Activated B cell treated with CpG ODN at 0.5 μM for 24 hours (primary cell): ENCODE measurements at regions not wholly inside any gene's neighbourhood (a gene's known extent, or its start where the extent isn't known, plus 50 kb on each side); places are given as distances from the start of the nearest gene placed in this dataset.

Experiments used
- ATAC-seq: fragments of 200-7000 bp; cut with Tn5 transposase; one replicate; pipeline ENCODE4 v1.10.0; 2021; ENCODE audit warnings: low read depth, mild to moderate bottlenecking, moderate library complexity
- CTCF ChIA-PET: fragments of 350-600 bp; sonication (Branson Sonifier 250); formaldehyde crosslinking; loops from one replicate; lab custom pipeline; 2021; ENCODE audit warnings: antibody characterized with exemption; lab: Charles Lee
- POLR2A ChIA-PET: fragments of 350-600 bp; sonication (Branson Sonifier 250); formaldehyde crosslinking; loops from one replicate; lab custom pipeline; 2021; ENCODE audit warnings: antibody characterized with exemption; lab: Charles Lee
- DNase-seq: peaks from one replicate; pipeline ENCODE4 v3.0.0; 2022
- H3K27ac Mint-ChIP-seq: one replicate; pipeline ENCODE4 v1.8.0; 2020; ENCODE audit warnings: mixed read lengths
- H3K27me3 Mint-ChIP-seq: one replicate; pipeline ENCODE4 v1.8.0; 2021; ENCODE audit warnings: mixed read lengths
- H3K36me3 Mint-ChIP-seq: one replicate; pipeline ENCODE4 v1.8.0; 2021; ENCODE audit warnings: low read depth, mixed read lengths
- H3K4me1 Mint-ChIP-seq: one replicate; pipeline ENCODE4 v1.8.0; 2021; ENCODE audit warnings: mixed read lengths
- H3K4me3 Mint-ChIP-seq: one replicate; pipeline ENCODE4 v1.8.0; 2020; ENCODE audit warnings: mild to moderate bottlenecking, mixed read lengths
- H3K9me3 Mint-ChIP-seq: one replicate; pipeline ENCODE4 v1.8.0; 2020; ENCODE audit warnings: mixed read lengths
- CTCF ChIP-seq: fragments of 200-600 bp; IDR thresholded peaks from one replicate; pipeline ENCODE4 v1.8.0; 2022; ENCODE audit warnings: antibody characterized with exemption, mild to moderate bottlenecking
- intact Hi-C: fragments of 100-400 bp; cut with micrococcal nuclease; formaldehyde crosslinking; loops from one replicate; pipeline ENCODE4 v1.15.1; 2024

DNA sequence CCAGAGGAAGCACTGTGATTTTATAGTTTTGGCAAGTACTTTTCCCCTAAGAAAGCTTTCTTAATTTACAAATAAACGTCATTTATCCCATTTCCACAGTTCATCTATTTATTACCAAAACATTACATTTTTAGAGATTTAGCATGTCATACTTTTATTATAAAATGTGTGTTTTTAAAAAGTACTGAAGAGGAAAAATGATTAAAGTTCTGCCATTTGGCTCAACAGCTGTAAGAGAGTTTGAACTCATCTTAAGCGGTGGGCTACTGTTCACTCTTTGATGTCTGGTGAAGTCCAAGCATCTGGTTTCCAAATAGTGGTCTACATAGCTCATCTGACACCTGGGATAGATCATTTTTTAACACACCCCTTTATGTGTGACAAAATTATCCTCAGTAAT is 51.3 kb upstream of the TANC1 start:
- no peak for TF ChIP-seq CTCF
- ATAC-seq (no peak), DNase-seq (no peak)
- Mint-ChIP-seq H3K4me3 (no peak overlapping the region), H3K4me1 (no peaks in the 10 kb centered on the region), H3K27ac (no peak overlapping the region), H3K27me3 (no peaks in the 10 kb centered on the region), H3K36me3 (no peaks in the 10 kb centered on the region), H3K9me3 (no peaks in the 10 kb centered on the region)
- intact Hi-C loops, result no loop called here
- POLR2A ChIA-PET, result no interaction called here
- CTCF ChIA-PET, result no interaction called here

DNA sequence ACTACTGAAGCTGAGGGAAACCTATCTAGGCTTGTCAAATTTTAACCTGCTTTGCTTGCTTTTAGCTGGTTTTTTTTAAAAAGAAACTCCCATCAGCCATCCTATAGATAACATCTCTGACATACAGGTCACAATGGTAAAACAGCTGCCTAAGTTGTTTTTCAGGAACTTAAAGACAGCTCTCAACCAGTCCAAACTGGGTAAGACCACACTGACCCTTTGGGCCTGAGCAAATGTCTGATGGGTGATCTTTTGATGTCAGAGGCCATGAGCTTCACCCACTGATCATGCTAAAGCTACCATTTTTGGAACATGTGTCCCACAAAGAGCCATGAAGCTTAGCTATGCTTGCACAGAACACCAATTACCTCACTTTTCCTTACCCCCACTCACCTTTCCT is 50.0 kb upstream of the TANC1 start:
- intact Hi-C loops, result no loop called here
- Mint-ChIP-seq H3K4me3 (no peak overlapping the region), H3K36me3 (no peaks in the 10 kb centered on the region), H3K27ac (no peak overlapping the region), H3K9me3 (no peaks in the 10 kb centered on the region), H3K27me3 (peaks cover 2% of the 10 kb centered on the region), H3K4me1 (no peaks in the 10 kb centered on the region)
- CTCF ChIA-PET, result no interaction called here
- POLR2A ChIA-PET, result no interaction called here
- ATAC-seq (no peak), DNase-seq (no peak)
- TF ChIP-seq CTCF, result no peak
